ENCODE measurements at regions not wholly inside any gene's neighbourhood (a gene's known extent, or its start where the extent isn't known, plus 50 kb on each side); places are given as distances from the start of the nearest gene placed in this dataset.
A peak's percentile ranks its signal among the peaks of the same experiment; 100 is the strongest.

- intact Hi-C loops (cut with micrococcal nuclease): no loop called here
- DNase-seq: no peak
- CTCF ChIA-PET: no interaction called here
- no peak overlapping the region for H3K4me3 Mint-ChIP-seq
- no peaks in the 10 kb centered on the region for H3K9me3 Mint-ChIP-seq
- TF ChIP-seq, protein P1, sequence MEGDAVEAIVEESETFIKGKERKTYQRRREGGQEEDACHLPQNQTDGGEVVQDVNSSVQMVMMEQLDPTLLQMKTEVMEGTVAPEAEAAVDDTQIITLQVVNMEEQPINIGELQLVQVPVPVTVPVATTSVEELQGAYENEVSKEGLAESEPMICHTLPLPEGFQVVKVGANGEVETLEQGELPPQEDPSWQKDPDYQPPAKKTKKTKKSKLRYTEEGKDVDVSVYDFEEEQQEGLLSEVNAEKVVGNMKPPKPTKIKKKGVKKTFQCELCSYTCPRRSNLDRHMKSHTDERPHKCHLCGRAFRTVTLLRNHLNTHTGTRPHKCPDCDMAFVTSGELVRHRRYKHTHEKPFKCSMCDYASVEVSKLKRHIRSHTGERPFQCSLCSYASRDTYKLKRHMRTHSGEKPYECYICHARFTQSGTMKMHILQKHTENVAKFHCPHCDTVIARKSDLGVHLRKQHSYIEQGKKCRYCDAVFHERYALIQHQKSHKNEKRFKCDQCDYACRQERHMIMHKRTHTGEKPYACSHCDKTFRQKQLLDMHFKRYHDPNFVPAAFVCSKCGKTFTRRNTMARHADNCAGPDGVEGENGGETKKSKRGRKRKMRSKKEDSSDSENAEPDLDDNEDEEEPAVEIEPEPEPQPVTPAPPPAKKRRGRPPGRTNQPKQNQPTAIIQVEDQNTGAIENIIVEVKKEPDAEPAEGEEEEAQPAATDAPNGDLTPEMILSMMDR (IDR thresholded peaks at IDR 0.05): no peak
- no peaks in the 10 kb centered on the region for H3K36me3 Mint-ChIP-seq (ENCODE audit: low read depth)
- H3K27ac Mint-ChIP-seq: no peak overlapping the region
- POLR2A ChIA-PET: no interaction called here
- no peak for ATAC-seq
- H3K4me1 Mint-ChIP-seq (ENCODE audit: low read depth): no peaks in the 10 kb centered on the region
- no peaks in the 10 kb centered on the region for H3K27me3 Mint-ChIP-seq
Measured at GRCh38 chr15:87631775-87632174, 624.8 kb downstream of the NTRK3 start.

- TF ChIP-seq, protein P1 (IDR thresholded peaks at IDR 0.05): no peak
- Mint-ChIP-seq H3K9me3 (no peaks in the 10 kb centered on the region), H3K27ac (no peak overlapping the region), H3K27me3 (no peaks in the 10 kb centered on the region), H3K4me1 (ENCODE audit: low read depth) (no peaks in the 10 kb centered on the region), H3K4me3 (no peak overlapping the region), H3K36me3 (ENCODE audit: low read depth) (no peaks in the 10 kb centered on the region)
- ATAC-seq (no peak), DNase-seq (no peak)
- CTCF ChIA-PET: no interaction called here
- POLR2A ChIA-PET: no interaction called here
- intact Hi-C loops (cut with micrococcal nuclease): no loop called here
Measured at GRCh38 chr15:87631093-87631492, 625.4 kb downstream of the NTRK3 start.

DNA sequence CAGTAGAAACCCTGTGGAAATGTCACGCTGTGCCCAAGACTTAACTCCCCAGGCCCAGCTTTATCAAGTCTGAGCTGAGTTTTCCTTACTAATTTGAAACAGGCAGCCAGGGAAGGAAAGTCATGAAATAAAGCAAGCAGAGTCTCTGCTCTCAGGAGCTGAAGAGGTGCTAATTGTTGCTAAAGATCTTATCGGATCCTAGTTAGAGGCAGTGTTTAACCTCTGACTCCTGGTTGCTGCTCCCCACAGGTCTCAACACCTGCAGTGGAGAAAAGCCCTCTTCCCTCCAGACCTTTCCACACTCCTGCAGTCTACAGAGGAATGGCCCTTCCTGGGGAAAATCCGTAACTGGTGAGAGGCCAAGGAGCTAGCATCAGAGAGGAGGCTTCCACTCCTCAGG lies 628.2 kb downstream of the NTRK3 start:
- Mint-ChIP-seq H3K27ac (no peak overlapping the region), H3K36me3 (ENCODE audit: low read depth) (no peaks in the 10 kb centered on the region), H3K4me3 (no peak overlapping the region), H3K4me1 (ENCODE audit: low read depth) (no peaks in the 10 kb centered on the region), H3K27me3 (no peaks in the 10 kb centered on the region), H3K9me3 (no peaks in the 10 kb centered on the region)
- TF ChIP-seq, protein P1 (IDR thresholded peaks at IDR 0.05): no peak
- DNase-seq: no peak
- ATAC-seq: no peak
- ChIA-PET POLR2A (no interaction called here), CTCF (no interaction called here)
- intact Hi-C loops (cut with micrococcal nuclease): no loop called here

- no peak overlapping the region for H3K27ac Mint-ChIP-seq
- POLR2A ChIA-PET: no interaction called here
- no peak for DNase-seq
- CTCF ChIA-PET: no interaction called here
- no peaks in the 10 kb centered on the region for H3K27me3 Mint-ChIP-seq
- H3K4me1 Mint-ChIP-seq (ENCODE audit: low read depth): no peaks in the 10 kb centered on the region
- ATAC-seq: no peak
- H3K4me3 Mint-ChIP-seq: no peak overlapping the region
- intact Hi-C loops (cut with micrococcal nuclease): no loop called here
- no peaks in the 10 kb centered on the region for H3K9me3 Mint-ChIP-seq
- TF ChIP-seq, protein P1 (IDR thresholded peaks at IDR 0.05): no peak
- H3K36me3 Mint-ChIP-seq (ENCODE audit: low read depth): no peaks in the 10 kb centered on the region
Measured at GRCh38 chr15:87626860-87627259, 629.7 kb downstream of the NTRK3 start.

DNA sequence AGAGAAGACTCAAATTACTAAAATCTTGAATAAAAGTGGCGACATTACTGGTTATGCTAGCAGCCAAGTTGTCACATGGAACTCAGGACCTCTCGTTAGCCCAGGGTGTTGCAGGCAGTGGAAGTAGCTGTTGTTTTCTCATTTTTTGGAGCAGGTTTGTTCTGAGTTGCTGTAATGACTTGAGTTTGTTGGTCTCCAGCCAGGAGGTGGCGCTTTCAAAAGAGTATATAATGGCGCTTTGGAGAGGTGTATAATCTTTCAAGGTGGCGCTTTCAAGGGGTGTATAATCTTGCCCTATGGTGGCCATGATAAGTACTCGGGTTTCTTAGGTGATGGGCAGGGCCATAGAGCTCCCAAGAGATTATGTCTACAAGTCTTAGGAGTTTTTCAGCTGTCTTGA lies 632.7 kb downstream of the NTRK3 start:
- DNase-seq (peak; percentile 21), ATAC-seq (no peak)
- H3K4me1 Mint-ChIP-seq (ENCODE audit: low read depth): no peaks in the 10 kb centered on the region
- no peaks in the 10 kb centered on the region for H3K27me3 Mint-ChIP-seq
- TF ChIP-seq, protein P1 (IDR thresholded peaks at IDR 0.05): no peak
- POLR2A ChIA-PET: no interaction called here
- H3K27ac Mint-ChIP-seq: no peak overlapping the region
- no peaks in the 10 kb centered on the region for H3K36me3 Mint-ChIP-seq (ENCODE audit: low read depth)
- no peak overlapping the region for H3K4me3 Mint-ChIP-seq
- intact Hi-C loops (cut with micrococcal nuclease): no loop called here
- CTCF ChIA-PET: no interaction called here
- no peaks in the 10 kb centered on the region for H3K9me3 Mint-ChIP-seq
